Sigmoid colon (tissue), 4 donors: ENCODE measurements at regions not wholly inside any gene's neighbourhood (a gene's known extent, or its start where the extent isn't known, plus 50 kb on each side); places are given as distances from the start of the nearest gene placed in this dataset.

Source experiments
- EP300 ChIP-seq, 4 donors: sonication (generic); formaldehyde crosslinking; IDR thresholded peaks; one replicate each; pipeline ENCODE4 v1.6.1; 2017; ENCODE audit warnings: antibody characterized with exemption in 4 of 4
- POLR2A ChIP-seq, 2 donors: fragments of 450-650 bp; IDR thresholded peaks; one replicate each; pipeline ENCODE4 v1.6.1; 2016; ENCODE audit warnings: antibody characterized with exemption in 2 of 2, mild to moderate bottlenecking in 2 of 2, moderate library complexity in 2 of 2
- POLR2AphosphoS5 ChIP-seq, 4 donors: sonication (generic); formaldehyde crosslinking; IDR thresholded peaks; one replicate each; pipeline ENCODE4 v1.6.1; 2017; ENCODE audit warnings: antibody characterized with exemption in 4 of 4
- TF ChIP-seq, protein P1 (sequence below), 4 experiments: fragments of 450-650 bp in 3 of 4; fragments of 200-600 bp in 1 of 4; IDR thresholded peaks; one replicate each; pipeline ENCODE4 v1.5.1; 2016 to 2019; ENCODE audit warnings: antibody characterized with exemption in 4 of 4, mild to moderate bottlenecking in 3 of 4, moderate library complexity in 2 of 4

DNA sequence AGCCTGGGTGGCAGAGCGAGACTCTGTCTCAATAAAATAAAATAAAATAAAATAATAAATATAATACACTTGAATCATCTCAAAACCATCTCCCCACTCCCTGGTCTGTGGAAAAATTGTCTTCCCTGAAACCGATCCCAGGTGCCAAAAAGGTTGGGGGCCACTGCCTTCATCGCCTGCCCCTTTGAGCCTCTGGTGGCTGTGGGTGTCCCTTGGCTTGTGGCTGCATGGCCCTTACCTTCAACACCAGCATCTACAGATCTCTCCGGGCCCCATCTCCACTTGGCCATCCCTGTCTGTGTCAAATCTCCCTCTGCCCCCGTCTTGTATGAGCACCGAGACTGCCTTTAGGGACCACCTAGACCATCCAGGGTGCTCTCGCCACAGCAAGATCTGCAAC, 177.3 kb downstream of the SEC14L1 start:
- TF ChIP-seq, protein P1, sequence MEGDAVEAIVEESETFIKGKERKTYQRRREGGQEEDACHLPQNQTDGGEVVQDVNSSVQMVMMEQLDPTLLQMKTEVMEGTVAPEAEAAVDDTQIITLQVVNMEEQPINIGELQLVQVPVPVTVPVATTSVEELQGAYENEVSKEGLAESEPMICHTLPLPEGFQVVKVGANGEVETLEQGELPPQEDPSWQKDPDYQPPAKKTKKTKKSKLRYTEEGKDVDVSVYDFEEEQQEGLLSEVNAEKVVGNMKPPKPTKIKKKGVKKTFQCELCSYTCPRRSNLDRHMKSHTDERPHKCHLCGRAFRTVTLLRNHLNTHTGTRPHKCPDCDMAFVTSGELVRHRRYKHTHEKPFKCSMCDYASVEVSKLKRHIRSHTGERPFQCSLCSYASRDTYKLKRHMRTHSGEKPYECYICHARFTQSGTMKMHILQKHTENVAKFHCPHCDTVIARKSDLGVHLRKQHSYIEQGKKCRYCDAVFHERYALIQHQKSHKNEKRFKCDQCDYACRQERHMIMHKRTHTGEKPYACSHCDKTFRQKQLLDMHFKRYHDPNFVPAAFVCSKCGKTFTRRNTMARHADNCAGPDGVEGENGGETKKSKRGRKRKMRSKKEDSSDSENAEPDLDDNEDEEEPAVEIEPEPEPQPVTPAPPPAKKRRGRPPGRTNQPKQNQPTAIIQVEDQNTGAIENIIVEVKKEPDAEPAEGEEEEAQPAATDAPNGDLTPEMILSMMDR (IDR thresholded peaks at IDR 0.05) = no peak
- no peak for TF ChIP-seq EP300 (IDR thresholded peaks at IDR 0.05)
- TF ChIP-seq POLR2A (IDR thresholded peaks at IDR 0.05) = no peak
- no peak for TF ChIP-seq POLR2AphosphoS5 (IDR thresholded peaks at IDR 0.05)
